Lung (tissue), 11 donors: ENCODE measurements at regions not wholly inside any gene's neighbourhood (a gene's known extent, or its start where the extent isn't known, plus 50 kb on each side); places are given as distances from the start of the nearest gene placed in this dataset.

Experiments used
- ATAC-seq: fragments of 200-7000 bp; cut with Tn5 transposase; one replicate; pipeline ENCODE4 v1.9.1; 2020; ENCODE audit warnings: moderate number of reproducible peaks; ENCODE audit not compliant: insufficient read depth, low FRiP score
- DNase-seq, 3 donors: peaks; one replicate each; pipeline ENCODE4 v3.0.0-alpha.2; 2013 to 2017
- H3K27ac ChIP-seq, 2 donors: one replicate each; pipeline ENCODE4 v1.5.1; 2013; ENCODE audit warnings: mild to moderate bottlenecking in 2 of 2, moderate library complexity in 2 of 2, control low read depth in 1 of 2, inconsistent platforms in 1 of 2, low read depth in 1 of 2, low read length in 1 of 2
- H3K27me3 ChIP-seq, 3 donors: one replicate each; pipeline ENCODE4 v1.5.1; 2013; ENCODE audit warnings: low read length in 2 of 3; ENCODE audit not compliant: control insufficient read depth in 3 of 3, insufficient read depth in 3 of 3
- H3K36me3 ChIP-seq, 4 donors: one replicate each; pipeline ENCODE4 v1.5.1; 2013; ENCODE audit warnings: low read length in 4 of 4, mild to moderate bottlenecking in 1 of 4, moderate library complexity in 1 of 4; ENCODE audit not compliant: control insufficient read depth in 4 of 4, insufficient read depth in 4 of 4
- H3K4me1 ChIP-seq, 5 donors: one replicate each; pipeline ENCODE4 v1.5.1; 2013; ENCODE audit warnings: low read length in 5 of 5, mild to moderate bottlenecking in 2 of 5, moderate library complexity in 1 of 5; ENCODE audit not compliant: control insufficient read depth in 5 of 5, insufficient read depth in 5 of 5
- H3K4me3 ChIP-seq: one replicate; pipeline ENCODE4 v1.5.1; 2013; ENCODE audit warnings: mild to moderate bottlenecking, control low read depth, moderate library complexity
- H3K9ac ChIP-seq, 2 donors: one replicate each; pipeline ENCODE4 v1.5.1; 2013; ENCODE audit warnings: low read length in 2 of 2, control low read depth in 1 of 2; ENCODE audit not compliant: insufficient read depth in 1 of 2
- H3K9me3 ChIP-seq, 4 donors: one replicate each; pipeline ENCODE4 v1.5.1; 2013; ENCODE audit warnings: low read length in 3 of 4, mild to moderate bottlenecking in 1 of 4, moderate library complexity in 1 of 4; ENCODE audit not compliant: control insufficient read depth in 4 of 4, insufficient read depth in 3 of 4
- WGBS, 2 donors: extraction: QIAGEN DNeasy Blood & Tissue Kit; methylation state at CpG; one replicate each; pipeline ENCODE4 v1.1.7; 2013; 5-methylcytosine and 5-hydroxymethylcytosine counted together
- TF ChIP-seq, protein P1 (sequence below): IDR thresholded peaks from 2 replicates; pipeline ENCODE4 v1.5.1; 2012; ENCODE audit warnings: mild to moderate bottlenecking; ENCODE audit errors: control extremely low read depth, extremely low read depth
- donor health status: control.
- donor health status: control.
- donor health status: Bipolar disorder and iron deficiency.
- donor health status: healthy.
- donor health status: DM: yes; HTN: yes; CAD: no.

DNA sequence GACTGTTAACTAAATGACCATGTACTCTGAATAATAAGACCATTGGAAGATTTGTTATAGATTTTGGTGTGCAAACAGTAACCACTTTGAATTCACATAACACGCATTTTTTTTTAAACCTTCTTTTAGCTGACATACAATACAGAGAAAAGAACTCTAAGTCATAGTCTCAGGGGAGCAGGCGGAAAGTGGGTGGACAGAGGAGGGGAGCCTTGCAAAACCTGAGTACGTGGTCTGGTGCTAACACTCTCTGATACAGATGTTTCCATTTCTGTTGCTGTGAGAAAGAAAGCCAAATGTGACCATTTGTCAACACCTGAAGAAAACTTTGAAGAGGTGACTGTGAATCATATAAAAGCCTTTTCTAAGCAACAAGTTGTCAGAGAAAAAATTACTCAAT, 151.8 kb upstream of the GCFC2 start:
- Histone ChIP-seq H3K9me3 (no peaks in the 10 kb centered on the region), H3K4me1 (peaks cover 0 to 19% (median 0%) of the 10 kb centered on the region in 5 donors), H3K27me3 (no peaks in the 10 kb centered on the region), H3K9ac (no peak overlapping the region), H3K27ac (no peak overlapping the region), H3K4me3 (no peak overlapping the region), H3K36me3 (no peaks in the 10 kb centered on the region)
- ATAC-seq, result no peak
- 81 to 82% methylated on average over 3 of the region's 3 CpGs for WGBS, 2 donors
- TF ChIP-seq, protein P1, sequence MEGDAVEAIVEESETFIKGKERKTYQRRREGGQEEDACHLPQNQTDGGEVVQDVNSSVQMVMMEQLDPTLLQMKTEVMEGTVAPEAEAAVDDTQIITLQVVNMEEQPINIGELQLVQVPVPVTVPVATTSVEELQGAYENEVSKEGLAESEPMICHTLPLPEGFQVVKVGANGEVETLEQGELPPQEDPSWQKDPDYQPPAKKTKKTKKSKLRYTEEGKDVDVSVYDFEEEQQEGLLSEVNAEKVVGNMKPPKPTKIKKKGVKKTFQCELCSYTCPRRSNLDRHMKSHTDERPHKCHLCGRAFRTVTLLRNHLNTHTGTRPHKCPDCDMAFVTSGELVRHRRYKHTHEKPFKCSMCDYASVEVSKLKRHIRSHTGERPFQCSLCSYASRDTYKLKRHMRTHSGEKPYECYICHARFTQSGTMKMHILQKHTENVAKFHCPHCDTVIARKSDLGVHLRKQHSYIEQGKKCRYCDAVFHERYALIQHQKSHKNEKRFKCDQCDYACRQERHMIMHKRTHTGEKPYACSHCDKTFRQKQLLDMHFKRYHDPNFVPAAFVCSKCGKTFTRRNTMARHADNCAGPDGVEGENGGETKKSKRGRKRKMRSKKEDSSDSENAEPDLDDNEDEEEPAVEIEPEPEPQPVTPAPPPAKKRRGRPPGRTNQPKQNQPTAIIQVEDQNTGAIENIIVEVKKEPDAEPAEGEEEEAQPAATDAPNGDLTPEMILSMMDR, result no peak
- peak in 1 of 3 donors; percentile 18 for DNase-seq

DNA sequence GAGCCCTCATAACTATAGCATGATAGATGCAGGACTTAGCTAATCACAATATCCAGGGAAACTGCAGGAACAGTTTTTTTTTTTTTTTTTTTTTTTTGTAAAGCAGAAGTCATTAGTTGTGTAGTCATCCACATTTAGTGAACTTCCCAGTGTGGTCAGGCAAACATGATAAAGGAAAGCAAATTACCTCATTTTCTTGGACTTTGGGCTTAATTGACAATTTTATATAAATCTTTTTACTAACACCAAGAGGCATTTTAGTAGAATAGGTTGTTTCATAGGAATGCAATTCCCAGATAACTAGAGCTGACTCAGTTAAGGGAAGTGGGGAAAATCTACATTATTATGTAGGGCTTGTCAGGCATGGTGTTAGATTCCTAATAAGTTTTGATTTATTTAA, 142.7 kb upstream of the GCFC2 start:
- H3K9me3 ChIP-seq, result peaks cover 0 to 3% (median 0%) of the 10 kb centered on the region in 4 donors
- H3K4me1 ChIP-seq, result peaks cover 0 to 5% (median 0%) of the 10 kb centered on the region in 5 donors
- H3K4me3 ChIP-seq, result no peak overlapping the region
- ATAC-seq (no peak), DNase-seq (no peak)
- no peaks in the 10 kb centered on the region for H3K36me3 ChIP-seq
- H3K27ac ChIP-seq, result no peak overlapping the region
- H3K27me3 ChIP-seq, result no peaks in the 10 kb centered on the region
- H3K9ac ChIP-seq, result no peak overlapping the region
- TF ChIP-seq, protein P1, result no peak

DNA sequence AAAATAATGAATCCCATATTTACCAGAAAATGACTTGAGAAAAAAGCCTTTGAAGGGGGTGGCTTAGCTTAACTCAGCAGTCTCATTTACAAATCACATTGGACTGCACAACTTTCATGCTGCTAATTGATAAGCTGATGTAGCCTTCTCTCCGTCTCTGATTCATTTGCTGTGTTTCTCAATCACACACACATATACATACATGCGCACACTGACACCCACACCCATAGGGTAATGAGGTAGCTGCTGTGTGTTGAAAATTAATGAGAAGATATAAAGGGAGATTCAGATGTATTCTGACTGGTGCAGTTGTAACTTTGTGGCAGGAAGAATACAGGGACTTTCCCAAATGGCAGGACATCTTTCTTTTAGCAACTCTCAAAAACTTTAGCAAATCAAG, 141.9 kb upstream of the GCFC2 start:
- Histone ChIP-seq H3K27me3 (no peaks in the 10 kb centered on the region), H3K27ac (no peak overlapping the region), H3K4me1 (peaks cover 0 to 5% (median 0%) of the 10 kb centered on the region in 5 donors), H3K9ac (no peak overlapping the region), H3K36me3 (no peaks in the 10 kb centered on the region), H3K9me3 (peaks cover 0 to 3% (median 0%) of the 10 kb centered on the region in 4 donors), H3K4me3 (no peak overlapping the region)
- ATAC-seq, result no peak
- WGBS, 2 donors, result 87 to 88% methylated on average over 2 of the region's 2 CpGs
- TF ChIP-seq, protein P1, result no peak
- DNase-seq, result no peak

DNA sequence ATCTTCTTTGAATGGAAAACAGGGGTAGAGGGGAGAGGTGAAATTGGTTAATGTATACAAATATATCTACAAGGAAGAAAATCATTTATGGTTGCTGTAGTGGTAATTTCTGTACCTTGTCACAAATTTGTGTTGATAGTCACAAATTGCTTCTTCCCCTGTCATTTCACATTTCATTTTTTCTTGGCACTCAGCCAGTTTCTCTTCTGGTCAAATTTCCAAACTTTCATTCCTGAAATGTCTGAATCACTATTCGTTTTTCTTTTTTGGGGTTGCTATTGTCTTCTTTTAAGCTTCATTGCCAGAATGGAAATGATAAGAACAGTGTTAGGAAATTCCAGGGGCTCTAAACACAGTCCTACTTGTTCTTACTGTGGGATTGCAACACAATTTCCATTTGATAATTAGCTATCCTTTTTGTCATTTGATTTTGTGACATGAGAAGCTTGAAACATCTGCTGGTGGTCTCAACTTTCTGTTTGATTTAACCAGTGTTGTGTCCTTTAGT, 136.0 kb upstream of the GCFC2 start:
- 21 to 31% methylated on average over 1 of the region's 1 CpG for WGBS, 2 donors
- Histone ChIP-seq H3K9ac (no peak overlapping the region), H3K9me3 (no peaks in the 10 kb centered on the region), H3K27me3 (no peaks in the 10 kb centered on the region), H3K36me3 (no peaks in the 10 kb centered on the region), H3K4me1 (peaks cover 0 to 3% (median 0%) of the 10 kb centered on the region in 5 donors), H3K4me3 (no peak overlapping the region), H3K27ac (no peak overlapping the region)
- no peak for ATAC-seq
- TF ChIP-seq, protein P1, result no peak
- DNase-seq, result no peak
